Kidney epithelial cell (primary cell): ENCODE measurements at regions not wholly inside any gene's neighbourhood (a gene's known extent, or its start where the extent isn't known, plus 50 kb on each side); places are given as distances from the start of the nearest gene placed in this dataset.
"Not testable (repeated sequence)": the region's sequence is repeated elsewhere in the genome, so short reads cannot be mapped to it uniquely, and the experiment has no call there.

Source experiments
- DNase-seq: peaks from one replicate; pipeline ENCODE4 v3.0.0-alpha.2; 2010; ENCODE audit warnings: low read depth
- H3K27me3 ChIP-seq: 2 replicates; pipeline ENCODE4 v1.6.0; 2011; ENCODE audit warnings: low read length; ENCODE audit not compliant: control insufficient read depth, insufficient read depth
- H3K36me3 ChIP-seq: 2 replicates; pipeline ENCODE4 v1.5.1; 2011; ENCODE audit warnings: low read length; ENCODE audit not compliant: control insufficient read depth, insufficient read depth
- H3K4me3 ChIP-seq: 2 replicates; pipeline ENCODE4 v1.5.1; 2011; ENCODE audit warnings: low read depth, mild to moderate bottlenecking, control low read depth, low read length
- TF ChIP-seq, protein P1 (sequence below): IDR thresholded peaks from 2 replicates; pipeline ENCODE4 v1.5.1; 2011; ENCODE audit warnings: mild to moderate bottlenecking, moderate library complexity, low read length, control low read depth, inconsistent platforms; ENCODE audit not compliant: insufficient read depth, poor library complexity, severe bottlenecking

DNA sequence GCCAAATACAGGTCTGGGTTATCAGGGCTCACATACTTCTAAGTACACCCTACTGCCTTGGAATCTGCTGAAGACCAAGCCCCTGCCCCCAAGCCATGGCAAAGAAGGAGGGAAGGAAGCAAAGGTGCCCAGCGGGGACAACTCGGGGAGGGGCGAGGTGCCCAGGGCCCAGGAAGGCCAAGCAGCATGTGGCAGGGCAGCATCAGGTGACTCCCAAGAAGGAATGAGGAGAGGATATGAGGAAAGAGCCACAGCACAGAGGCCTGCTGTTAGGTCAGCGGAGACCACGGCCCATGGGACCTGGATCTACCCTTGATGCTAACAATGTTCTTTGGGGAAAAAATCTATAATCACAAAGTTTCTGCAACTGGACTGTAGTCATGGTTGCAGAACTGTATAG is 142.6 kb upstream of the CRHR1 start:
- Histone ChIP-seq H3K4me3 (no peak overlapping the region), H3K36me3 (no peaks in the 10 kb centered on the region), H3K27me3 (peaks cover 3% of the 10 kb centered on the region)
- TF ChIP-seq, protein P1, sequence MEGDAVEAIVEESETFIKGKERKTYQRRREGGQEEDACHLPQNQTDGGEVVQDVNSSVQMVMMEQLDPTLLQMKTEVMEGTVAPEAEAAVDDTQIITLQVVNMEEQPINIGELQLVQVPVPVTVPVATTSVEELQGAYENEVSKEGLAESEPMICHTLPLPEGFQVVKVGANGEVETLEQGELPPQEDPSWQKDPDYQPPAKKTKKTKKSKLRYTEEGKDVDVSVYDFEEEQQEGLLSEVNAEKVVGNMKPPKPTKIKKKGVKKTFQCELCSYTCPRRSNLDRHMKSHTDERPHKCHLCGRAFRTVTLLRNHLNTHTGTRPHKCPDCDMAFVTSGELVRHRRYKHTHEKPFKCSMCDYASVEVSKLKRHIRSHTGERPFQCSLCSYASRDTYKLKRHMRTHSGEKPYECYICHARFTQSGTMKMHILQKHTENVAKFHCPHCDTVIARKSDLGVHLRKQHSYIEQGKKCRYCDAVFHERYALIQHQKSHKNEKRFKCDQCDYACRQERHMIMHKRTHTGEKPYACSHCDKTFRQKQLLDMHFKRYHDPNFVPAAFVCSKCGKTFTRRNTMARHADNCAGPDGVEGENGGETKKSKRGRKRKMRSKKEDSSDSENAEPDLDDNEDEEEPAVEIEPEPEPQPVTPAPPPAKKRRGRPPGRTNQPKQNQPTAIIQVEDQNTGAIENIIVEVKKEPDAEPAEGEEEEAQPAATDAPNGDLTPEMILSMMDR: no peak
- no peak for DNase-seq

DNA sequence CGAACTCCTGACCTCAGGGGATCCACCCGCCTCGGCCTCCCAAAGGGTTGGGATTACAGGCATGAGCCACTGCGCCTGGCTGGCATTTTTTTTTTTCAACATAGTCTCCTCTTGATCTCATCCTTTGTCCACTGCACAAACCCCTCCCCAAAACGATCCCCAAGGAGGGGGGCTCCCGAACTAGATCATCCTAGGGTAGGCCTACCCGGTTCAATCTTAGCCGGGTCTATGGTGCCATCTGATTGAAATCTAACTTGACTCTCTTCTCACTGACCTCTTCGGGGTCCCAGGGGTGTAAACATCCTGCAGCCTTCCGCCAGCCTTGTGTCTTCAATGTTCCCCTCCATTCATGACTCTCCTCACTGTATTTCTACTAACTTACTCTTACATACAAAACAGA is 140.5 kb upstream of the CRHR1 start:
- Histone ChIP-seq H3K36me3 (no peaks in the 10 kb centered on the region), H3K27me3 (peaks cover 3% of the 10 kb centered on the region), H3K4me3 (no peak overlapping the region)
- no peak for DNase-seq
- TF ChIP-seq, protein P1: no peak

DNA sequence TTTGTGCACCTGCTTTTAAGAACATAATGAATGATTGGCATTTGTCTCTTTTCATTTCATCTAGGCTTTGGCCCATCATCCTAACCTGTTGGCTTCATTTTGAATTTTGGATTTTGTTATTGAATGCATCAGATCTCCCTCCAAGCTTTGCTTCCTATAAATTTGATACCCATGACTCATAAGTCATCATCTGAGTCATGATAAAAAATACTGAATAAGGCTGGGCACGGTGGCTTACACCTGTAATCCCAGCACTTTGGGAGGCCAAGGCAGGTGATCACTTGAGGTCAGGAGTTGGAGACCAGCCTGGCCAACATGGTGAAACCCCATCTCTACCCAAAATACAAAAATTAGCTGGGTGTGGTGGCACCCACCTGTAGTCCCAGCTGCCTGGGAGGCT is 139.5 kb upstream of the CRHR1 start:
- H3K36me3 ChIP-seq, DNase-seq, H3K27me3 ChIP-seq, H3K4me3 ChIP-seq: not testable (repeated sequence)

DNA sequence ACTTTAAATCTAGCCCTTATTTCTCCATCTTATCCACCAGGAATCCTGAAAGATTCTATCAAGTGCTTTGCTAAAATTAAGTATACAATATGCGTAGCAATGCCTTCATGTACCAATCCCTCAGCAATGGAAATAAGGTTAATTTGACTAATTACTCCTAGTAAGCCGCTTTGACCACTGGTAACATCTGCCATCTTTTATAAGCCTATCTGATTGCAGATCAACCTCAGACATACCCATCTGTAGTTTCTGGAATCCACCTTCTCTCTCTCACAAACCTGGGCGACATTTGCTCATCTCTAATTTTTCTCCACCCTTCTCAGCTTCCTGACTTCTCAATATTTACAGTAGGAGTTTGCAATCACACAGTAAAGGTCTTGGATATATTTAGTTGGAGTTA is 138.8 kb upstream of the CRHR1 start:
- DNase-seq: no peak
- Histone ChIP-seq H3K4me3 (no peak overlapping the region), H3K27me3 (peaks cover 3% of the 10 kb centered on the region), H3K36me3 (no peaks in the 10 kb centered on the region)
- TF ChIP-seq, protein P1: no peak

DNA sequence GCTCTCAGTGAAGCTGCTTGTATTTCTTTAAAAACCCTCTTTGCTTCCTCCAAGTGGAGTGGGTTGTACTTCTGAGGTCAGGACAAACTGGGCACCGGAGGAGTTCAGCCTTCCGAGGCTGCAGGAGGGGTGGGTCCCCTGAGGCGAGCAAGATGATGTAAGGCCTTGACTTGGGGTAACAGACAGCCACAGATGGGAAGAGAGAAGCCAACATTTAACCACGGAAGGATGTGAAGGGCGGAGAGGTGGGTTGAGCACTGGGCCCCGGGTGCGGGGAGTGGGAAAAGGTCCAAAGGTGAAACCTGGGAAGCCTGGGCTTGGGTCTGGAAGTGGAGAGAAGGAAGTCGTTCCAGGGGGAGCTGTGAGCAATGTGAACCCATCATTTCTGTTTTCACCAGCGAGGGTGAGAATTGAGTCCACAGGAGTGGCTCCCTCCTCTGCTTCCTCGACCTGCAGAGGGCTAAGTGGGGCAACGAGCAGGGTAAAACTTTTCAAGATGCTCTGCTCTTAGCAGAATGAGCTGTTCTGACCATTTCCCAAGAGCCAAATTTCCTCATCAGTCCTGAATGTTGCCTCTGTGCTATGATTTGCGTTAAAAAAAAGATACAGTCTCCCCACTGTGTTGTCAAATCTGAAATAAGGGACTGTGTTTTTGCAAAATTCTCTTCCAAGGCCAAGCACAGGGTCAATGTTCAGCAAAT is 137.7 kb upstream of the CRHR1 start:
- no peak for DNase-seq
- H3K36me3 ChIP-seq: no peaks in the 10 kb centered on the region
- TF ChIP-seq, protein P1: no peak
- peaks cover 3% of the 10 kb centered on the region for H3K27me3 ChIP-seq
- H3K4me3 ChIP-seq: no peak overlapping the region

DNA sequence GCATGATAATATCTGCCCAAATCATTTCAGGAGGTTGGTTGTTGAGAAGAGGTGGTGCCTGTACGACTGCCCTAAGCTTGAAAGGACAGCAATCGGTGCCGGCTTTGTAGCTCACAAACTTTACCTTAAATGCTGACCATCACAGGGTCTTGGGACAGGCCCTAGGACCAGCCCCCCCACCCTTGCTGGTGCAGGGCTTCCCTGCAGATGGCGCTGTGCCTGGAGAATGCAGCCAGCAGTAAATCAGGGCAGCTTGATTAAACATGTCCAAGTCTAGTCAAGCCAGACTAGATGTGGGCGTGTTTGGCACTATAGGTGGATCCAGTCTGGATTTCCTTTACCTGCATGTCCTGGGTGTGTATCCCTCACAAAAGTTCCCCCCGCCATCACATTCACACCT is 135.5 kb upstream of the CRHR1 start:
- H3K27me3 ChIP-seq: peaks cover 3% of the 10 kb centered on the region
- H3K4me3 ChIP-seq: no peak overlapping the region
- DNase-seq: no peak
- no peaks in the 10 kb centered on the region for H3K36me3 ChIP-seq
- TF ChIP-seq, protein P1: peak; percentile 11
